Liver (tissue), 3 donors: ENCODE measurements at regions not wholly inside any gene's neighbourhood (a gene's known extent, or its start where the extent isn't known, plus 50 kb on each side); places are given as distances from the start of the nearest gene placed in this dataset.

Experiments used
- EGR1 ChIP-seq, 2 donors: IDR thresholded peaks; 2 replicates each; pipeline ENCODE4 v1.6.1; 2016 to 2018; ENCODE audit warnings: antibody characterized with exemption in 2 of 2, low read depth in 2 of 2
- FOXA2 ChIP-seq: IDR thresholded peaks from 2 replicates; pipeline ENCODE4 v1.6.1; 2016; ENCODE audit warnings: antibody characterized with exemption
- RAD21 ChIP-seq, 2 donors: IDR thresholded peaks; 2 replicates each; pipeline ENCODE4 v1.6.1; 2016; ENCODE audit warnings: antibody characterized with exemption in 2 of 2, mild to moderate bottlenecking in 2 of 2
- SP1 ChIP-seq: IDR thresholded peaks from 2 replicates; pipeline ENCODE4 v1.6.1; 2018; ENCODE audit warnings: antibody characterized with exemption, mild to moderate bottlenecking
- YY1 ChIP-seq: IDR thresholded peaks from 2 replicates; pipeline ENCODE4 v1.6.1; 2016; ENCODE audit warnings: antibody characterized with exemption, mild to moderate bottlenecking
- TF ChIP-seq, protein P1 (sequence below): fragments of 150-350 bp; IDR thresholded peaks from 2 replicates; pipeline ENCODE4 v1.5.1; 2017; ENCODE audit warnings: improper control_type of control experiment, low read depth, low read length; ENCODE audit not compliant: missing input control
- TF ChIP-seq, protein P2 (sequence below): IDR thresholded peaks from 2 replicates; pipeline ENCODE4 v1.6.1; 2016; ENCODE audit warnings: antibody characterized with exemption
- TF ChIP-seq, protein P3 (sequence below): IDR thresholded peaks from 2 replicates; pipeline ENCODE4 v1.6.1; 2016; ENCODE audit warnings: antibody characterized with exemption, mild to moderate bottlenecking
- TF ChIP-seq, protein P4 (sequence below): IDR thresholded peaks from 2 replicates; pipeline ENCODE4 v1.6.1; 2016; ENCODE audit warnings: antibody characterized with exemption
- donor health status: healthy.
- donor health status: healthy.

DNA sequence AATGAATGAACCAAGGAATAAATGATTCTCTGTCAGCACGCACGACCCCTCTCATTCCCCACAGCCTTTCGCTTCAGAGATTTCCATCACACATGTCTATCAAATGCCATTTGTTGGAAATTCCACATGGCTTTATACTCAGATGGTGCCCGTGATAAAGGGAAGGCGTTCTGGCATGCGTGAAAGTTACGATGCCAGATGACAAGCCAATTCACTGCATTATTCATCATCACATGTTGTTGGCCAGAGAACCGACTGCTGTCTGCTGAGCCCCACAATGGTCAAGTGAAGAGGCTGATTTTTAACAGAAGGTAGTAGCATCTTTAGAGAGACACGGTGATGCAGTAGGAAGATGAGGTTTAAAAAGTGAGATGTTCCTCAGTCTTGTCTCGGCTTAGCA is 74.1 kb upstream of the FRMD4B start:
- no peak for TF ChIP-seq RAD21 (IDR thresholded peaks at IDR 0.05)
- TF ChIP-seq, protein P1, sequence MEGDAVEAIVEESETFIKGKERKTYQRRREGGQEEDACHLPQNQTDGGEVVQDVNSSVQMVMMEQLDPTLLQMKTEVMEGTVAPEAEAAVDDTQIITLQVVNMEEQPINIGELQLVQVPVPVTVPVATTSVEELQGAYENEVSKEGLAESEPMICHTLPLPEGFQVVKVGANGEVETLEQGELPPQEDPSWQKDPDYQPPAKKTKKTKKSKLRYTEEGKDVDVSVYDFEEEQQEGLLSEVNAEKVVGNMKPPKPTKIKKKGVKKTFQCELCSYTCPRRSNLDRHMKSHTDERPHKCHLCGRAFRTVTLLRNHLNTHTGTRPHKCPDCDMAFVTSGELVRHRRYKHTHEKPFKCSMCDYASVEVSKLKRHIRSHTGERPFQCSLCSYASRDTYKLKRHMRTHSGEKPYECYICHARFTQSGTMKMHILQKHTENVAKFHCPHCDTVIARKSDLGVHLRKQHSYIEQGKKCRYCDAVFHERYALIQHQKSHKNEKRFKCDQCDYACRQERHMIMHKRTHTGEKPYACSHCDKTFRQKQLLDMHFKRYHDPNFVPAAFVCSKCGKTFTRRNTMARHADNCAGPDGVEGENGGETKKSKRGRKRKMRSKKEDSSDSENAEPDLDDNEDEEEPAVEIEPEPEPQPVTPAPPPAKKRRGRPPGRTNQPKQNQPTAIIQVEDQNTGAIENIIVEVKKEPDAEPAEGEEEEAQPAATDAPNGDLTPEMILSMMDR: no peak
- TF ChIP-seq, protein P2, sequence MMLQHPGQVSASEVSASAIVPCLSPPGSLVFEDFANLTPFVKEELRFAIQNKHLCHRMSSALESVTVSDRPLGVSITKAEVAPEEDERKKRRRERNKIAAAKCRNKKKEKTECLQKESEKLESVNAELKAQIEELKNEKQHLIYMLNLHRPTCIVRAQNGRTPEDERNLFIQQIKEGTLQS: no peak
- TF ChIP-seq, protein P3, sequence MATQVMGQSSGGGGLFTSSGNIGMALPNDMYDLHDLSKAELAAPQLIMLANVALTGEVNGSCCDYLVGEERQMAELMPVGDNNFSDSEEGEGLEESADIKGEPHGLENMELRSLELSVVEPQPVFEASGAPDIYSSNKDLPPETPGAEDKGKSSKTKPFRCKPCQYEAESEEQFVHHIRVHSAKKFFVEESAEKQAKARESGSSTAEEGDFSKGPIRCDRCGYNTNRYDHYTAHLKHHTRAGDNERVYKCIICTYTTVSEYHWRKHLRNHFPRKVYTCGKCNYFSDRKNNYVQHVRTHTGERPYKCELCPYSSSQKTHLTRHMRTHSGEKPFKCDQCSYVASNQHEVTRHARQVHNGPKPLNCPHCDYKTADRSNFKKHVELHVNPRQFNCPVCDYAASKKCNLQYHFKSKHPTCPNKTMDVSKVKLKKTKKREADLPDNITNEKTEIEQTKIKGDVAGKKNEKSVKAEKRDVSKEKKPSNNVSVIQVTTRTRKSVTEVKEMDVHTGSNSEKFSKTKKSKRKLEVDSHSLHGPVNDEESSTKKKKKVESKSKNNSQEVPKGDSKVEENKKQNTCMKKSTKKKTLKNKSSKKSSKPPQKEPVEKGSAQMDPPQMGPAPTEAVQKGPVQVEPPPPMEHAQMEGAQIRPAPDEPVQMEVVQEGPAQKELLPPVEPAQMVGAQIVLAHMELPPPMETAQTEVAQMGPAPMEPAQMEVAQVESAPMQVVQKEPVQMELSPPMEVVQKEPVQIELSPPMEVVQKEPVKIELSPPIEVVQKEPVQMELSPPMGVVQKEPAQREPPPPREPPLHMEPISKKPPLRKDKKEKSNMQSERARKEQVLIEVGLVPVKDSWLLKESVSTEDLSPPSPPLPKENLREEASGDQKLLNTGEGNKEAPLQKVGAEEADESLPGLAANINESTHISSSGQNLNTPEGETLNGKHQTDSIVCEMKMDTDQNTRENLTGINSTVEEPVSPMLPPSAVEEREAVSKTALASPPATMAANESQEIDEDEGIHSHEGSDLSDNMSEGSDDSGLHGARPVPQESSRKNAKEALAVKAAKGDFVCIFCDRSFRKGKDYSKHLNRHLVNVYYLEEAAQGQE: no peak
- no peak for TF ChIP-seq EGR1 (IDR thresholded peaks at IDR 0.05; ENCODE audit: low read depth in 2 of 2)
- no peak for TF ChIP-seq FOXA2
- TF ChIP-seq, protein P4, sequence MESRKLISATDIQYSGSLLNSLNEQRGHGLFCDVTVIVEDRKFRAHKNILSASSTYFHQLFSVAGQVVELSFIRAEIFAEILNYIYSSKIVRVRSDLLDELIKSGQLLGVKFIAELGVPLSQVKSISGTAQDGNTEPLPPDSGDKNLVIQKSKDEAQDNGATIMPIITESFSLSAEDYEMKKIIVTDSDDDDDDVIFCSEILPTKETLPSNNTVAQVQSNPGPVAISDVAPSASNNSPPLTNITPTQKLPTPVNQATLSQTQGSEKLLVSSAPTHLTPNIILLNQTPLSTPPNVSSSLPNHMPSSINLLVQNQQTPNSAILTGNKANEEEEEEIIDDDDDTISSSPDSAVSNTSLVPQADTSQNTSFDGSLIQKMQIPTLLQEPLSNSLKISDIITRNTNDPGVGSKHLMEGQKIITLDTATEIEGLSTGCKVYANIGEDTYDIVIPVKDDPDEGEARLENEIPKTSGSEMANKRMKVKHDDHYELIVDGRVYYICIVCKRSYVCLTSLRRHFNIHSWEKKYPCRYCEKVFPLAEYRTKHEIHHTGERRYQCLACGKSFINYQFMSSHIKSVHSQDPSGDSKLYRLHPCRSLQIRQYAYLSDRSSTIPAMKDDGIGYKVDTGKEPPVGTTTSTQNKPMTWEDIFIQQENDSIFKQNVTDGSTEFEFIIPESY: no peak
- no peak for TF ChIP-seq YY1
- no peak for TF ChIP-seq SP1
